Endothelial cell of umbilical vein (primary cell): ENCODE measurements at regions not wholly inside any gene's neighbourhood (a gene's known extent, or its start where the extent isn't known, plus 50 kb on each side); places are given as distances from the start of the nearest gene placed in this dataset.

Source experiments
- BruUV-seq: library from RNA; stranded (reverse); fragments of 400-500 nt; replicated peaks from 2 replicates; lab custom pipeline; 2021; lab: Mats Ljungman, UMichigan
- CTCF ChIA-PET: fragments of 300-600, 350-600 bp; sonication (Branson Sonifier 250); formaldehyde crosslinking; loops from one replicate; lab custom pipeline; 2021; ENCODE audit warnings: antibody characterized with exemption, inconsistent platforms; lab: Charles Lee
- POLR2A ChIA-PET: fragments of 300-600, 350-600 bp; sonication (Branson Sonifier 250); formaldehyde crosslinking; loops from one replicate; lab custom pipeline; 2021; ENCODE audit warnings: antibody characterized with exemption, inconsistent platforms; lab: Charles Lee
- DNase-seq: peaks from one replicate; pipeline ENCODE4 v3.0.0-alpha.2; 2011; ENCODE audit warnings: low read depth, low spot score
- FAIRE-seq: peaks from 2 replicates; lab custom pipeline; 2011; peaks lifted over from hg19 to GRCh38; lab: Jason Lieb, UNC
- H2AFZ ChIP-seq: 2 replicates; pipeline ENCODE4 v1.6.0; 2012; ENCODE audit warnings: low read depth, low read length, control low read depth, inconsistent platforms
- H3K27ac ChIP-seq: 2 replicates; pipeline ENCODE4 v1.5.1; 2011; ENCODE audit warnings: low read depth, mild to moderate bottlenecking, control low read depth, low read length, moderate library complexity; ENCODE audit not compliant: insufficient read depth
- H3K27me3 ChIP-seq, 2 experiments: 2 replicates each; pipeline versions ENCODE4 v1.6.0 to v1.6.1; 2011; ENCODE audit warnings: low read length in 2 of 2, mixed read lengths in 1 of 2; ENCODE audit not compliant: control insufficient read depth in 2 of 2, insufficient read depth in 2 of 2
- H3K36me3 ChIP-seq, 2 experiments: 2 replicates in 1 of 2; 3 replicates in 1 of 2; pipeline ENCODE4 v1.5.1; 2011; ENCODE audit warnings: low read length in 2 of 2, mild to moderate bottlenecking in 1 of 2, moderate library complexity in 1 of 2; ENCODE audit not compliant: control insufficient read depth in 2 of 2, insufficient read depth in 2 of 2; ENCODE audit errors: extremely low read depth in 1 of 2
- H3K4me1 ChIP-seq: 3 replicates; pipeline ENCODE4 v1.5.1; 2011; ENCODE audit warnings: mild to moderate bottlenecking, low read length; ENCODE audit not compliant: control insufficient read depth, insufficient read depth; ENCODE audit errors: extremely low read depth
- H3K4me2 ChIP-seq: 2 replicates; pipeline ENCODE4 v1.6.1; 2011; ENCODE audit warnings: low read length, control low read depth, mixed read lengths; ENCODE audit not compliant: insufficient read depth
- H3K4me3 ChIP-seq, 3 experiments: fragments of 200-600 bp in 1 of 3; sonication (generic), shearing (Covaris generic) in 1 of 3; replicated peaks in 1 of 3; 2 replicates each; pipeline ENCODE4 v1.5.1; 2011 to 2016; ENCODE audit warnings: control low read depth in 3 of 3, low read length in 3 of 3, mild to moderate bottlenecking in 2 of 3, inconsistent platforms in 1 of 3, low read depth in 1 of 3, moderate library complexity in 1 of 3; ENCODE audit not compliant: insufficient read depth in 1 of 3
- H3K79me2 ChIP-seq: 2 replicates; pipeline ENCODE4 v1.6.0; 2012; ENCODE audit warnings: low read length, inconsistent platforms; ENCODE audit not compliant: control insufficient read depth, insufficient read depth
- H3K9ac ChIP-seq: replicated peaks from 2 replicates; pipeline ENCODE3; 2011; ENCODE audit warnings: low read length, control low read depth; ENCODE audit not compliant: insufficient read depth; ENCODE audit errors: extremely low read depth
- H3K9me1 ChIP-seq: replicated peaks from 3 replicates; pipeline ENCODE4 v1.6.0; 2011; ENCODE audit warnings: mild to moderate bottlenecking, low read length; ENCODE audit not compliant: control insufficient read depth, insufficient read depth; ENCODE audit errors: extremely low read depth
- H3K9me3 ChIP-seq: replicated peaks from 2 replicates; pipeline ENCODE4 v1.5.1; 2012; ENCODE audit warnings: low read length, inconsistent platforms; ENCODE audit not compliant: control insufficient read depth, insufficient read depth
- H4K20me1 ChIP-seq: replicated peaks from 2 replicates; pipeline ENCODE3; 2011; ENCODE audit warnings: mild to moderate bottlenecking, low read length; ENCODE audit not compliant: control insufficient read depth, insufficient read depth; ENCODE audit errors: extremely low read depth
- EZH2 ChIP-seq: IDR thresholded peaks from 2 replicates; pipeline ENCODE4 v1.6.1; 2012; ENCODE audit warnings: borderline replicate concordance, low read depth, mild to moderate bottlenecking, moderate library complexity, low read length, inconsistent platforms; ENCODE audit not compliant: severe bottlenecking
- FOS ChIP-seq: IDR thresholded peaks from 2 replicates; pipeline ENCODE4 v1.6.1; 2011; ENCODE audit warnings: mild to moderate bottlenecking, low read length, moderate library complexity, borderline replicate concordance; ENCODE audit not compliant: insufficient read depth
- GATA2 ChIP-seq: IDR thresholded peaks from 2 replicates; pipeline ENCODE4 v1.7.0; 2011; ENCODE audit warnings: low read depth, mild to moderate bottlenecking, moderate library complexity, mixed read lengths, low read length; ENCODE audit not compliant: insufficient read length, insufficient read depth
- JUN ChIP-seq: IDR thresholded peaks from 2 replicates; pipeline ENCODE4 v1.6.1; 2011; ENCODE audit warnings: borderline replicate concordance, low read depth; ENCODE audit not compliant: insufficient read length, insufficient read depth
- MAX ChIP-seq: IDR thresholded peaks from 2 replicates; pipeline ENCODE4 v1.6.1; 2011; ENCODE audit not compliant: insufficient read depth, insufficient read length
- MYC ChIP-seq: IDR thresholded peaks from one replicate; pipeline ENCODE4 v1.6.1; 2011; ENCODE audit warnings: mild to moderate bottlenecking, low read depth, low read length
- dilution Hi-C: fragments of 300-500 bp; cut with MboI; formaldehyde crosslinking; loops from one replicate; pipeline ENCODE4 v1.15.0; 2019; ENCODE audit warnings: low sequenced_read_pairs; ENCODE audit not compliant: extremely low pct_ligation_motif_present
- intact Hi-C: fragments of 100-400 bp; cut with micrococcal nuclease; formaldehyde crosslinking; loops from one replicate; pipeline ENCODE4 v1.10.0; 2022
- TF ChIP-seq, protein P1 (sequence below), 2 donors: IDR thresholded peaks; 1 replicate in 1 of 2; 2 replicates in 1 of 2; pipeline ENCODE4 v1.5.1; 2011; ENCODE audit warnings: low read length in 2 of 2, mild to moderate bottlenecking in 2 of 2, moderate library complexity in 2 of 2, control low read depth in 1 of 2, inconsistent platforms in 1 of 2, low read depth in 1 of 2; ENCODE audit not compliant: insufficient read depth in 1 of 2; ENCODE audit errors: extremely low read depth in 1 of 2

GRCh38 chr5:148898413-148899075, 72.1 kb downstream of the ADRB2 start:
- intact Hi-C loops (no loop called here), dilution Hi-C loops (no loop called here)
- Histone ChIP-seq H2AFZ (no peak overlapping the region), H3K9me1 (no peaks in the 10 kb centered on the region), H3K4me2 (no peak overlapping the region), H3K9me3 (no peaks in the 10 kb centered on the region), H3K27ac (no peak overlapping the region), H3K36me3 (no peaks in the 10 kb centered on the region), H3K4me3 (no peak overlapping the region), H3K9ac (no peak overlapping the region), H3K79me2 (no peaks in the 10 kb centered on the region), H3K4me1 (no peaks in the 10 kb centered on the region), H4K20me1 (no peaks in the 10 kb centered on the region), H3K27me3 (peaks cover 0 to 3% of the 10 kb centered on the region in 2 experiments)
- CTCF ChIA-PET = interaction anchor here (1.0 to 1.6 kb wide), 3 partner anchors 25 to 216 kb away, joined by 3 to 5 read pairs (median 4); no protein-coding TSS in a partner anchor
- TF ChIP-seq MYC = no peak
- TF ChIP-seq FOS = no peak
- TF ChIP-seq MAX = no peak
- no peak for TF ChIP-seq EZH2
- TF ChIP-seq JUN = no peak
- no peak for TF ChIP-seq GATA2
- TF ChIP-seq, protein P1, sequence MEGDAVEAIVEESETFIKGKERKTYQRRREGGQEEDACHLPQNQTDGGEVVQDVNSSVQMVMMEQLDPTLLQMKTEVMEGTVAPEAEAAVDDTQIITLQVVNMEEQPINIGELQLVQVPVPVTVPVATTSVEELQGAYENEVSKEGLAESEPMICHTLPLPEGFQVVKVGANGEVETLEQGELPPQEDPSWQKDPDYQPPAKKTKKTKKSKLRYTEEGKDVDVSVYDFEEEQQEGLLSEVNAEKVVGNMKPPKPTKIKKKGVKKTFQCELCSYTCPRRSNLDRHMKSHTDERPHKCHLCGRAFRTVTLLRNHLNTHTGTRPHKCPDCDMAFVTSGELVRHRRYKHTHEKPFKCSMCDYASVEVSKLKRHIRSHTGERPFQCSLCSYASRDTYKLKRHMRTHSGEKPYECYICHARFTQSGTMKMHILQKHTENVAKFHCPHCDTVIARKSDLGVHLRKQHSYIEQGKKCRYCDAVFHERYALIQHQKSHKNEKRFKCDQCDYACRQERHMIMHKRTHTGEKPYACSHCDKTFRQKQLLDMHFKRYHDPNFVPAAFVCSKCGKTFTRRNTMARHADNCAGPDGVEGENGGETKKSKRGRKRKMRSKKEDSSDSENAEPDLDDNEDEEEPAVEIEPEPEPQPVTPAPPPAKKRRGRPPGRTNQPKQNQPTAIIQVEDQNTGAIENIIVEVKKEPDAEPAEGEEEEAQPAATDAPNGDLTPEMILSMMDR (IDR thresholded peaks at IDR 0.05; ENCODE audit: extremely low read depth in 1 of 2, insufficient read depth in 1 of 2, low read depth in 1 of 2, low read length in 2 of 2) = no peak
- BruUV-seq = no TSS peak
- DNase-seq (no peak), FAIRE-seq (no peak)
- POLR2A ChIA-PET = no interaction called here
